Central memory CD4-positive, alpha-beta T cell (primary cell): ENCODE measurements at regions not wholly inside any gene's neighbourhood (a gene's known extent, or its start where the extent isn't known, plus 50 kb on each side); places are given as distances from the start of the nearest gene placed in this dataset.

Experiments
- DNase-seq: peaks from one replicate; pipeline ENCODE4 v3.0.0; 2022

- DNase-seq = no peak
Observed at GRCh38 chr20:60292001-60292520, 333.8 kb downstream of the CDH26 start.

GRCh38 chr20:60294632-60295031 is 336.4 kb downstream of the CDH26 start:
- no peak for DNase-seq

DNA sequence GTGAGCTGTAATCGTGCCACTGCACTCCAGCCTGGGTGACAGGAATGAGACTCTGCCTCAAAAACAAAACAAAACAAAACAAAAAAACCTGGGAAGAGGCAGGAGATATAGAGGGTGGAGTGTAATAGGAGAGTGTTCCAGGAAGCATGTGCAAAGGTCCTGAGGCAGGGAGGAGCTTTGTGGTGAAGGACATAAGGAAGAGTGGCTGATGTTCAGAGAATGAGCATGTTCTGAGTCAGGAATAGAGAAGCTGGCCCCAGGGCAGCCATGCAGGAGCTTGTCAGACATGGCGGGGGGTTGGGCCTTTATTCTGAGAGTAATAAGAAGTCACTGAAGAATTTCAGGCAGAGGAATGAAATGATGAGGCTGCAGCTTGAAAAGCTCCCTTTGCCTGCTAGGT is 337.0 kb downstream of the CDH26 start:
- DNase-seq = no peak

- no peak for DNase-seq
Observed at GRCh38 chr20:60297649-60298048, 339.4 kb downstream of the CDH26 start.

DNA sequence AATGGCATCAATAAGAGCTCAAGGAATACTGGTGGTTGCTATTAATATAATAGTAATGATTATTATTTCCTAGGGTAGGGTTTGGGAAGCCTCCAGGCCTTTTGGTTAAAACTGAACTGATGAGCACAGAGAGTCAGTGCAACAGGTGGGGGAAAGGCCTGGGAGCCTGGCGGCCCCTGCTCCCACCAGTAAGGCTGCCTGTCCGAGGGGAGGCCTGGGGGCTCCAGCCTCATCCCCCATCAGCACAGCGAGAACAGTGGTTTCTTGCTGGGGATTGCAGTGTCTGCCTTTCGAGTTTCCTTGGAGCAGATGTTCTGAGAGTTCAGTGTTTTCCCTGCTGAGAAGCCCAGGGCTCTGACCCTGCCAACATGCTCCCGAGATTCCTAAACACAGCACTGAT is 340.4 kb downstream of the CDH26 start:
- DNase-seq = no peak

DNA sequence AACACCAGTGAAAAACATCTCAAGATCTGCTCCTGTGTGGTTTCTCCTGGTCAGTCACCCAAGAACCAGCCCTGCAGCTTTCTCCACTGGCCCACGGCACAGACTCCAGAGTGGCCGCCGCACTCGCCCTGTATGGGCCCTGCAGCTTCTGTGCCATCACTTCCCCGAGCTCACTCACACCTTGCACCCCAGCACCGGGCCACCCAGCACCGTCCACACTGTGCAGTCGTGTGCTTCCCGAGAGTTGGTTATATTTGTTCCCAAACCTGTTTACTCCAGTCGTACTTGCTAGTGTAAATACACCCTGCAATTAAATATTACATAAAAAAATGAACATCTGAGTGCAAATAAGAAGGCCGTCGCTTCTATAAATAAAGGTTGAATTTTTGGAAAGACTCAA is 341.7 kb downstream of the CDH26 start:
- no peak for DNase-seq

DNA sequence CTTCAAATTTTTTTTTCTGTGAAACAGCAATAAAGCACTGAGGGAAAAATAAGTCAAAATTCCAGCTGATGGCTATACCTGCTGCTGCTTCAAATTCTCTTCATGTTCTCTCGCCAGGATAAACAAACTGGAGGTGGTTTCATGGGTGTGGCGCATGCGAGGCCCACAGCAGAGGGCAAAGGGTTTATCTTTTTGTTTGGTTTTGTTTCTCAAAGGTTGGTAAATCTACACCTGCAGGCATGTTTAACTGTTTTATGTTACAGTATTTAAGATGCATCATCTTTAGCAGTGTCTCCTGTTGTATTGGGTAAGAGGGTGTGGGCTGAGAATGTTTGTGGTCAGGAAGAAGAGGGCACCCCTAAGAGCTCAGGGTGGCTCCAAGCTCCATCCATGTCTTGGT is 342.2 kb downstream of the CDH26 start:
- DNase-seq = no peak

- DNase-seq = no peak
Observed at GRCh38 chr20:60302875-60303274, 344.7 kb downstream of the CDH26 start.

DNA sequence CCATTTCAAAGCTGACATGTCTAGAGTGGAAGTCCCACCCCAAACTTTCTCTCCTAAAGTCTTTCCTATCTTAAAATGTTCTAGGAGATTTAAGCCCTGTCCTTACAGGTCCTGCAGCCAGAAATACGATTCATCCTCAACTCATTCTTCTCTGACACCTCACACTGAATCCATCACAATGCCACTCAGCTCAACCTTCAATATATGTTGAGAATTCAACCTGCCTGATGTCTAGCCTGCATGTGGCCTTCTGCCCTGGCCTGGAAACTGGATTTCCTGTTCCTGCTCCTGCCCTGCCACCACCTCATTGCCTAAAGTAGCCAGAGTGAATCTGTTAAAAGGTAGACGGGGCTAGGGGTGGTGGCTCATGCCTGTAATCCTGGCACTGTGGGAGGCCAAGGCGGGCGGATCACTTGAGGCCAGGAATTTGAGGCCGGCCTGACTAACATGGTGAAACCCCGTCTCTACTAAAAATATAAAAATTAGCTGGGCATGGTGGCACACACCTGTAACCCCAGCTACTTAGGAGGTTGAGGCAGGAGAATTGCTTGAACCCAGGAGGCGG is 345.9 kb downstream of the CDH26 start:
- no peak for DNase-seq

- no peak for DNase-seq
Observed at GRCh38 chr20:60304931-60305330, 346.7 kb downstream of the CDH26 start.

DNA sequence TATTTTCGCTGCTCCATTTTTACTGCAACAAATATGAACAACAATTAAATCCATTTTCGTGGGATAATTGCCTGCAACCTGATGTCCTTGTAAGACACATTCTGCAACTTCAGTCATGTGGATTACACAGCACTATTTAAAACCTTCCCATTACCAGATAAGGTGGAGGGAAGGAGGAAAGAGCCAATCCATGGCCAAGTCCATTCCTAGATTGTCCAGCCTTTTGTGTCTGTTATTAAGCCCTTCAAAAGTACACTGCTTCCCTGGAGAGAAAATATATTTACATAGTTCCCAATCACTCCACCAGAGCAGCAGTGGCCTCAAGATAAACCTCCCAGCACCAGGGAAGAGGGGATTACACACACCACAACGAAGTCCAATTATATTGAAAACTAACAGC is 347.9 kb downstream of the CDH26 start:
- DNase-seq = no peak

- DNase-seq = no peak
Observed at GRCh38 chr20:60306551-60306950, 348.3 kb downstream of the CDH26 start.

DNA sequence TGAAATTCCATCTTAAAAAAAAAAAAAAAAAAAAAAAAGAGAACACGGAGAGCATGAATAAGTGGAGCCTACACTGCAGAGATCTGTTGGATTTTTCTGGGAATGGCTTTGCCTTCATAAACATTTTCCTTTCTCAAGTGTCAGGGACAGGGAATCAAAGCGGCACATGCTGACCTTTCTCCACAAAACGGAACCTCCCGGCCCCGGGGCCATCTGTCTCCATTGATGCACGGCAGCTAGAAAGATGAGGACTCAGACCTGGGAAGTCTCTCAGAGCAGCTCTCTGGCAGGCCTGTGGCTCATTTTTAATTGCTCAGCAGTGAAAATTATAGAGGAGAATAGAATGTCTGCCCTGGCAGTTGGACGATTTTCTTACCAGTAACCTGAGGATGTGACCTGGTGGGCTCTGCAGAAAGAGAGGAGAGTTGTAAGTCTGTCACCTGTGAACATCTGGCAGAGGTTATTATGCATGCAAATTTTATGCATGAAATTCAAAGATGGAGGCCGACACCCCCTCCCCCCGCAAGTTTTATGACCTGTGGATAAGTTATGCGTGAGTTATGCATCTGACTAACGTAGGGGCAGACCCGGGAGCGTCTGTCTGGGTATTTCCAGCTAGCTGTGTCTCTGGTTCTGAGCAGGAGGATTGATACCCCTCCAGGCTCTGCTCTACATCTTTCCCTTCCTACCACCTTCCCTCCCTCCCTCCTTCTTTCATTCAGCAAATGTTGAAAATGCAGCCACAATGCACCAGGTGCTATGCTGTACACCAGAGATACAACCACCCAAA is 352.5 kb downstream of the CDH26 start:
- DNase-seq = no peak

- no peak for DNase-seq
Observed at GRCh38 chr20:60313191-60313590, 355.0 kb downstream of the CDH26 start.

GRCh38 chr20:60313614-60314013 is 355.4 kb downstream of the CDH26 start:
- no peak for DNase-seq

- no peak for DNase-seq
Observed at GRCh38 chr20:60314727-60315126, 356.5 kb downstream of the CDH26 start.

DNA sequence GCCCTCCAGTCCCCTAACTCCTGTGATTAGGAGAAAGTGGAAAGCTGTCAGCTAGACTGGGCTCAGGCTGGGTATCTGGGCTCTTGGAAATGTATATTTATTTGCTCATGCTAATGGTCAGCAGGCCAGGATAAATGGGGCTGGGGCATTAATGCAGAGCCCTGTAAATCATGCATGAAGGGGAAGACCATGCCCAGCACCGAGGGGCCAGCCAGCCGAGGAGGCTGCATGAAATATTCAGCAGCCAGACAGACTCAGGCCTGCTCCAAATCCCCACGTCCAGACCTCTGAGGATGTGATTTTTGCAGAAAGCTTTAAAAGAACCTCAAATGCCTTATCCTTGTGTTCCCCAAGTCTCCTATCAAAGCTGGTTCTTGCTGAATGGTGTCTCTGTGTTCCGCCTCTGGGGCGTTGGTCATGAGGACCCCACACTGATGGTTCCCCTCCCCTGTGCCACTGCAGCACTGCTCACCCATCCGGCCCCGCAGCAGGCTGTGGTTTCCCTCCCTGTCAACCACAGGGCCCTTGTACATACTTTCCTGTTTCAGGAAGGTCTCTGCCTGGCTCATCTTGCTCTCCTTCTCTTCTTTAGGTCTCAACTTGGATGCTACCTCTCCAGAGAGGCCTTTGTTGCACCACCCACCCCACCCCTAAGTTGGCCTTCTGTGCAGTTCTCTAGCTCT is 358.4 kb downstream of the CDH26 start:
- no peak for DNase-seq

DNA sequence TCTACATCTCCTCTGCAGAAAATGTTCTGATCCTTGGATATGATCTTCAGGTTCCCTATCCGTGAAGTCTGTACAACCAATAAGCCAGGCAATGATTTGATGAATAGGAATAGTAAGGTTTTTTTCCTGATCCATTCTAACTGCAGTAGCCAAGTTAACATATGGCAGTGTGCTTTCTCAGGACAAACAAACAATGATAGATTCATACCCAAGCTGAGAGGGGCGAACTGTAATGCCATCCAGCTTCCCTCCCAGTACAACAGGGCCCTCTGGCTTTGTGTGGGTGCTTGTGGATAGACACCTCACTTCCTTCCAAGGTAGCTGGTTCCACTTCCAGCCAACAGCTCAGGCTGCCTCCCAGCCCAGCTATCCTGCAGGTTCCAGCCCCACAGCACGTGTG is 359.2 kb downstream of the CDH26 start:
- no peak for DNase-seq

DNA sequence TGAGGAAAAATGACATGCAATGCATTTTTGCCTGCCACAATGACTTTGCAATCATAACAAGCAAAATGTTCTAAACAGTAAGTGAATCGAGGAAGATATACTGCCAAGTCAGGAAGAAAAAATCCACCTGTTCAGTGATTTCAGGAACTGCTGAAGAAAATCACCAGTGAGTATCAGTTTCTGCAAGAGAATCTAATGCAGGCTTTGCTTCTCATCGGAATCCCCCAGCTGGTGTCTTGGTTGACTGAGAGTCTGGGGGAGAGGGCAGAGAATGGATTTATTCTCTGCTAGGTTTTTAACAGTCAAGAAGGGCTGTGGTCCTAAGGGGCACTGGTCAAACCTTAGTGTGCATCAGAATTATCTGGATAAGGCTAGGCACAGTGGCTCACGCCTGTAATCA is 363.4 kb downstream of the CDH26 start:
- no peak for DNase-seq

GRCh38 chr20:60326821-60327220 is 368.6 kb downstream of the CDH26 start:
- DNase-seq = no peak

DNA sequence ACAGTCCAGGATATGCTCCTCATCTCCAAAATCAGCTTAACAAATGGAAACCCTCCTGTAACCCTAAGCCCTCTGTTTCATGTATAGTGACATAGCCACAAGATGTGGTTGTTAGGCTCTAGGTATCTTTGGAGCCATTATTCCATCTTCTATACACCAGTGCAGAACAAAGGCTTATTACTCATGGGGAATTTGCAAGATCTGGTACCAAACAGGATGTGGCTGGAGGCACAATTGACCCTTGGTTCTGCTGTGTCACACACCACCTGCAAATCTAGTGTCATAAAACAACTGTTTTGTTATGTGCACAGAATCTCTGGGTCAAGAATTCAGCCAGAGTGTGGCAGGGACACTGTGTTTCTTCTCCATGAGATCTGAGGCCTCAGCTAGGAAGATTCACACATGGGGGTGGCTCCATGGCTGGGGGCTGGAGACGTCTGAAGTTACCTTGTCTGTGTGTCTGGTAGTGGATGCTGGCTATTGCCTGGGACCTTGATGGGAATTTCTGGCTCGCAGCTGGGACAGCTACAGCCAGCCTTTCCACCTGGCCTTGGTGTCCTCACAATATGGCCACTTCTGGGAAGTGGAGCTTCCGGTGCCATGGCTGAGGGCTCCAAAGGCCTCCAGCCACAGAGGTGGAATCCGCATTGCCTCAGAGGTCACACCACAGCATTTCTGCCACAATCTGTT is 369.9 kb downstream of the CDH26 start:
- no peak for DNase-seq

DNA sequence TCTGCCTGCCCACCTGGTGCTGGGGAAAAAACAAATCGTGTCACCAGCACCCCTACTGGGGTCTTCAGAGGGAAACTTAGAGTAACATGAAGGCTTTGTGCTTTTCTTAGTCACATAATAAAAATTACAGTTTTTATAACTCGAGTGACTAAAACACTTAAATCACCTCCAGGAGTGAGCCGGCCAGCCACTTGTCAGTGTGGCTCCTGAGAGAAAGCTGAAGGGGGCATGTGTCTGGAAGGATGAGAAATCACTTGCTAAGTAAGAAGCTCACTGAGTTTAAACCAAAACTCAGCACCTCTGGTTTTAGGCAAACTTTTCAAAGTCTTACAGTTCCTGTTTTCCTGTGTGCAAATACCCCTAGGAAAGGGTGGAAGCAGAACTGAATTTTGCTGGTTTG is 372.2 kb downstream of the CDH26 start:
- no peak for DNase-seq

DNA sequence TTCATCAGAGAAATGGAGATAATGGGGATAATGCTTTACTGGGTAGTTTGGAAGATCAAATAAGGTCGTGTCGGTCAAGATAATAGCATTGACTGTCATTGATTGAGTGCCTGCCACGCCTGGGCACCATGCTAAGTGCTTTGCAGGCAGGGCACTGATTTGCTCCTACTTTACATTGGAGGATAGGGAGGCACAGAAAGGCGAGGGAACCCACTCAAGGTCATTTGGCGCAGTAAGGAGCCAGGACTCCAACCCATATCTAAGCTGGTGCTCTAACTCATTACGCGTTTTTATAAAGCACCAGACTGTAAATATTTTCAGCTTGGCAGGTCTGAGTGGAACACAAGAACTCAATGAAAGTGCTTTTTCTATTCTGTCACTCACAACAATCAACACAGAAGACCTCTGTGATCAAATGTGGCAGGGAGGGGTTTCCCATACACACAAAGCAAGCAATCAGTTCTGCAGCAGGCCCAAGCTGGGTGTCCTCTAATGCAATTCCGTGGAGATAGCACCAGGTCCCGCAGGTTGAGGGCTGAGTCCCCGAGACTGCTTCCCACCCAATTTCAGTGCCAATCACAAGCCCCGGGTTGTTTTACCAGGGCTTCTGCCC is 373.6 kb downstream of the CDH26 start:
- no peak for DNase-seq
